Loucy (cell line): ENCODE measurements at regions not wholly inside any gene's neighbourhood (a gene's known extent, or its start where the extent isn't known, plus 50 kb on each side); places are given as distances from the start of the nearest gene placed in this dataset.

Experiments
- H2AFZ ChIP-seq: fragments of 200-600 bp; sonication (generic); 2 replicates; pipeline ENCODE4 v1.6.0; 2016; ENCODE audit warnings: antibody characterized with exemption, mild to moderate bottlenecking, low read length, moderate library complexity
- H3F3A ChIP-seq: fragments of 200-600 bp; 2 replicates; pipeline ENCODE4 v1.6.0; 2016; ENCODE audit warnings: antibody characterized with exemption, low read depth, mild to moderate bottlenecking
- H3K27me3 ChIP-seq: fragments of 200-600 bp; sonication (generic); 2 replicates; pipeline ENCODE4 v1.6.1; 2014; ENCODE audit warnings: low read length, mild to moderate bottlenecking; ENCODE audit not compliant: insufficient read depth, poor library complexity, severe bottlenecking
- H3K36me3 ChIP-seq: fragments of 200-600 bp; sonication (generic); 2 replicates; pipeline ENCODE4 v1.6.1; 2016; ENCODE audit warnings: low read length; ENCODE audit not compliant: insufficient read depth
- H3K4me1 ChIP-seq: fragments of 200-600 bp; sonication (generic); 2 replicates; pipeline ENCODE4 v1.5.1; 2014; ENCODE audit warnings: low read length, mild to moderate bottlenecking; ENCODE audit not compliant: insufficient read depth, poor library complexity, severe bottlenecking
- H3K4me2 ChIP-seq: fragments of 200-600 bp; sonication (generic); 2 replicates; pipeline ENCODE4 v1.6.0; 2014; ENCODE audit warnings: antibody characterized with exemption, low read length, low read depth, mild to moderate bottlenecking; ENCODE audit not compliant: poor library complexity, severe bottlenecking
- H3K4me3 ChIP-seq: fragments of 200-600 bp; sonication (generic); 2 replicates; pipeline ENCODE4 v1.5.1; 2014; ENCODE audit warnings: low read length, mild to moderate bottlenecking, mixed read lengths; ENCODE audit not compliant: poor library complexity, severe bottlenecking
- H3K79me2 ChIP-seq: fragments of 200-600 bp; sonication (generic); 2 replicates; pipeline ENCODE4 v1.6.1; 2014; ENCODE audit warnings: low read length; ENCODE audit not compliant: insufficient read depth
- H3K9ac ChIP-seq: fragments of 200-600 bp; sonication (generic); 2 replicates; pipeline ENCODE4 v1.6.0; 2014; ENCODE audit warnings: mild to moderate bottlenecking, low read depth, low read length, moderate library complexity; ENCODE audit not compliant: poor library complexity, severe bottlenecking
- H3K9me2 ChIP-seq: fragments of 200-600 bp; sonication (generic); replicated peaks from 2 replicates; pipeline ENCODE4 v1.6.1; 2016; ENCODE audit warnings: low read depth, low read length, mixed read lengths
- H3K9me3 ChIP-seq: fragments of 200-600 bp; sonication (generic); 2 replicates; pipeline ENCODE4 v1.6.1; 2014; ENCODE audit warnings: mild to moderate bottlenecking, antibody characterized with exemption, low read length, low read depth; ENCODE audit not compliant: insufficient read depth
- H4K20me1 ChIP-seq: fragments of 200-600 bp; sonication (generic); 2 replicates; pipeline ENCODE4 v1.6.0; 2014; ENCODE audit warnings: antibody characterized with exemption, low read length, mild to moderate bottlenecking; ENCODE audit not compliant: insufficient read depth, poor library complexity, severe bottlenecking
- EZH2phosphoT487 ChIP-seq: fragments of 200-600 bp; IDR thresholded peaks from 2 replicates; pipeline ENCODE4 v1.6.1; 2018; ENCODE audit warnings: antibody characterized with exemption, mild to moderate bottlenecking, moderate library complexity, borderline replicate concordance
- TF ChIP-seq, protein P1 (sequence below): fragments of 200-600 bp; sonication (generic); conservative IDR thresholded peaks from 2 replicates; pipeline ENCODE4 v1.5.1; 2014; ENCODE audit warnings: mild to moderate bottlenecking, antibody characterized with exemption, low read length

DNA sequence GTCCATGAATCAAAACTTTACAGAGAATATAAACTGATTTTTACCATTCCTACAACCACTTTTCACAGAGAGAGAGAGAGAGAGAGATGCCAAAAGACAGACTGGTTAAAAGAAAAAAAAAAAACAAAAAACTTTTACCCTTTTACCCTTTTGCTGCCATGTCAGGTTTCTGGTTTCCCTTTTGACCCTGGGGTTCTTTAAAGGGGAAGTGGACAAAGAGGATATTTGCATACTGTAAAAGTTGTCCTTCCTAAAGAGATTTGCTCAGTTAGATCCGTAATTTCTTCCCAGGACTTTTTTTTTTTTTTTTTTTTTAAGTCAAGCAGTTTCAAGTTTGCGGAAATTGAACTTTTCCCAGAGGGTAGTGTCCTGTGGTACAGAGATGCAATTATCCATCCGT, 287.8 kb upstream of the RGS18 start:
- no peaks in the 10 kb centered on the region for H4K20me1 ChIP-seq
- no peaks in the 10 kb centered on the region for H3K9me2 ChIP-seq
- no peak overlapping the region for H2AFZ ChIP-seq
- H3K36me3 ChIP-seq: no peaks in the 10 kb centered on the region
- H3F3A ChIP-seq: no peaks in the 10 kb centered on the region
- no peak overlapping the region for H3K4me3 ChIP-seq
- H3K4me1 ChIP-seq: no peaks in the 10 kb centered on the region
- no peaks in the 10 kb centered on the region for H3K79me2 ChIP-seq
- no peak overlapping the region for H3K9ac ChIP-seq
- no peaks in the 10 kb centered on the region; the same call in 1 of the 2 replicates for H3K9me3 ChIP-seq
- no peaks in the 10 kb centered on the region for H3K27me3 ChIP-seq
- TF ChIP-seq, protein P1, sequence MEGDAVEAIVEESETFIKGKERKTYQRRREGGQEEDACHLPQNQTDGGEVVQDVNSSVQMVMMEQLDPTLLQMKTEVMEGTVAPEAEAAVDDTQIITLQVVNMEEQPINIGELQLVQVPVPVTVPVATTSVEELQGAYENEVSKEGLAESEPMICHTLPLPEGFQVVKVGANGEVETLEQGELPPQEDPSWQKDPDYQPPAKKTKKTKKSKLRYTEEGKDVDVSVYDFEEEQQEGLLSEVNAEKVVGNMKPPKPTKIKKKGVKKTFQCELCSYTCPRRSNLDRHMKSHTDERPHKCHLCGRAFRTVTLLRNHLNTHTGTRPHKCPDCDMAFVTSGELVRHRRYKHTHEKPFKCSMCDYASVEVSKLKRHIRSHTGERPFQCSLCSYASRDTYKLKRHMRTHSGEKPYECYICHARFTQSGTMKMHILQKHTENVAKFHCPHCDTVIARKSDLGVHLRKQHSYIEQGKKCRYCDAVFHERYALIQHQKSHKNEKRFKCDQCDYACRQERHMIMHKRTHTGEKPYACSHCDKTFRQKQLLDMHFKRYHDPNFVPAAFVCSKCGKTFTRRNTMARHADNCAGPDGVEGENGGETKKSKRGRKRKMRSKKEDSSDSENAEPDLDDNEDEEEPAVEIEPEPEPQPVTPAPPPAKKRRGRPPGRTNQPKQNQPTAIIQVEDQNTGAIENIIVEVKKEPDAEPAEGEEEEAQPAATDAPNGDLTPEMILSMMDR: no peak
- no peak for TF ChIP-seq EZH2phosphoT487
- H3K4me2 ChIP-seq: no peak overlapping the region

DNA sequence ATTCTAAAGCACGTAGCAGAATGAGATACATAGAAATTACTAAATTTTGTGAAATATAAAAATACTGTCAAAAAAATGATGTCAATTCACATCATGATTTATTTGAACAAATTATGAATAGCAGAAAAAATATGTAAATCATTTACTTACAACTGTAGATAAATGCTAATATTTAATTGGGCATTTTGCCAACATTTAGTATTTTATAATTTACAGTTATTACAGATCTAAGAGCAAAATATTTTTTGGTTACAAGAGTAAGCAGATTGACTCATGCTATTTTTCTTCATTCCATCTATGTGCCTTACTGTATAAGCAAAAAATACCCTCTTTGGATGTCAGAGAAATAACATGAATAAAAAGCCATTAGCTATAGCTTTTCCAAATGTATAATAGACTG, 282.3 kb upstream of the RGS18 start:
- Histone ChIP-seq H3K27me3 (no peaks in the 10 kb centered on the region), H4K20me1 (no peaks in the 10 kb centered on the region), H3K4me3 (no peak overlapping the region), H3K9ac (no peak overlapping the region), H3K36me3 (no peaks in the 10 kb centered on the region), H3K9me2 (no peaks in the 10 kb centered on the region), H3K4me2 (no peak overlapping the region), H3K9me3 (no peaks in the 10 kb centered on the region; the same call in 1 of the 2 replicates), H3F3A (0 out of 2 replicates have a peak, but pooled peaks cover 4% of the 10 kb centered on the region), H3K79me2 (no peaks in the 10 kb centered on the region), H3K4me1 (peaks cover 6% of the 10 kb centered on the region), H2AFZ (no peak overlapping the region)
- TF ChIP-seq EZH2phosphoT487: no peak
- TF ChIP-seq, protein P1: no peak

- Histone ChIP-seq H3K4me1 (peaks cover 6% of the 10 kb centered on the region), H3K79me2 (no peaks in the 10 kb centered on the region), H2AFZ (peak overlapping the region; percentile 46; the same call in 1 of the 2 replicates), H3K27me3 (no peaks in the 10 kb centered on the region), H3K9ac (no peak overlapping the region), H3K36me3 (no peaks in the 10 kb centered on the region), H3K4me2 (no peak overlapping the region), H4K20me1 (no peaks in the 10 kb centered on the region), H3K4me3 (no peak overlapping the region), H3K9me3 (no peaks in the 10 kb centered on the region; the same call in 1 of the 2 replicates), H3F3A (0 out of 2 replicates have a peak, but pooled peaks cover 4% of the 10 kb centered on the region), H3K9me2 (no peaks in the 10 kb centered on the region)
- TF ChIP-seq, protein P1: no peak
- TF ChIP-seq EZH2phosphoT487: no peak
Measured at GRCh38 chr1:191876631-191877030, 281.6 kb upstream of the RGS18 start.
